Adrenal gland (tissue), 5 donors: ENCODE measurements at regions not wholly inside any gene's neighbourhood (a gene's known extent, or its start where the extent isn't known, plus 50 kb on each side); places are given as distances from the start of the nearest gene placed in this dataset.

ENCODE experiments used
- CTCF ChIP-seq, 6 experiments: fragments of 450-650 bp in 4 of 6; fragments of 200-600 bp in 2 of 6; sonication (generic) in 1 of 6; IDR thresholded peaks; 1 replicate in 5 of 6; 2 replicates in 1 of 6; pipeline versions ENCODE4 v1.5.1 to v1.8.0; 2016 to 2021; ENCODE audit warnings: antibody characterized with exemption in 6 of 6, mild to moderate bottlenecking in 2 of 6, moderate library complexity in 1 of 6
- POLR2A ChIP-seq, 2 donors: fragments of 450-650 bp; IDR thresholded peaks; one replicate each; pipeline ENCODE4 v1.6.1; 2017; ENCODE audit warnings: antibody characterized with exemption in 2 of 2, mild to moderate bottlenecking in 2 of 2, moderate library complexity in 1 of 2
- donor health status: DM: no; HTN: no; CAD: no.

GRCh38 chr15:63444611-63445010 lies 59.8 kb upstream of the USP3 start:
- TF ChIP-seq CTCF (IDR thresholded peaks at IDR 0.05): no peak
- no peak for TF ChIP-seq POLR2A (IDR thresholded peaks at IDR 0.05)
